ENCODE measurements at regions not wholly inside any gene's neighbourhood (a gene's known extent, or its start where the extent isn't known, plus 50 kb on each side); places are given as distances from the start of the nearest gene placed in this dataset.
"Not testable (repeated sequence)": the region's sequence is repeated elsewhere in the genome, so short reads cannot be mapped to it uniquely, and the experiment has no call there.

DNA sequence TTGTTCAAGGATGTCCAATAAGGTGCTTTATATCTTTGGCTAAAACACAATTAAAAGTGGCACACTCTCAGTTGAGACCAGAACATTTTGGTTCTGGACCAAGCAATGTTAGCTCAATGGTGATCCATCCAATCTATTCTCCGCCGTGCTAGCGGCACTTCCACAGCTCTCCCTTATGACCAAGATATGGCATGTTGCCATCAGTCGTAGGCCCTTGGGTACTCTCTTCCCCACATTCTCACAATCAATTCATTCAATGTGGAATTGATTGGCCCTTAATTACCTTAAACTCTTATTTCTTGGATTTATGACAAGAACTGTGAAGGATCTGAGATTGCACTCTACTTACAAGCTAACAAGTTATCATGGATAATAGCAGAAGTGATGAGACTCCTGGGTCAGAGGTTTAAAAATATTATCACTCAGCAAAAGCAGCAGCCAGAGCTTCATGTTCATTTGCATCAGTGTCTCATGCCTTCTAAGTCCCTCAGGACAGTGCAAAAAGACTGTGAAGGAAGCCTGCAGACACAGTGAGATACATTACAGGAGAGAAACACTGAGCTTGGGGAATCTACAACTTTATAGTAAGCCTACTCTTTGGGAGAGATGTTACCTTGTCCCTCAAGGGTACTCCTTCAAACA lies 80.0 kb upstream of the ARG1 start:
- no peaks in the 10 kb centered on the region for H3K4me1 ChIP-seq (ENCODE audit: insufficient read depth, low read length, severe bottlenecking)
- no peaks in the 10 kb centered on the region for H3F3A ChIP-seq (ENCODE audit: insufficient read depth, low read length)
- no peak overlapping the region for H3K9ac ChIP-seq (ENCODE audit: low read length)
- H3K9me2 ChIP-seq (ENCODE audit: low read depth, low read length): no peaks in the 10 kb centered on the region
- no peak for TF ChIP-seq EZH2 (IDR thresholded peaks at IDR 0.05; ENCODE audit: borderline replicate concordance, low read length)
- TF ChIP-seq, protein P1, sequence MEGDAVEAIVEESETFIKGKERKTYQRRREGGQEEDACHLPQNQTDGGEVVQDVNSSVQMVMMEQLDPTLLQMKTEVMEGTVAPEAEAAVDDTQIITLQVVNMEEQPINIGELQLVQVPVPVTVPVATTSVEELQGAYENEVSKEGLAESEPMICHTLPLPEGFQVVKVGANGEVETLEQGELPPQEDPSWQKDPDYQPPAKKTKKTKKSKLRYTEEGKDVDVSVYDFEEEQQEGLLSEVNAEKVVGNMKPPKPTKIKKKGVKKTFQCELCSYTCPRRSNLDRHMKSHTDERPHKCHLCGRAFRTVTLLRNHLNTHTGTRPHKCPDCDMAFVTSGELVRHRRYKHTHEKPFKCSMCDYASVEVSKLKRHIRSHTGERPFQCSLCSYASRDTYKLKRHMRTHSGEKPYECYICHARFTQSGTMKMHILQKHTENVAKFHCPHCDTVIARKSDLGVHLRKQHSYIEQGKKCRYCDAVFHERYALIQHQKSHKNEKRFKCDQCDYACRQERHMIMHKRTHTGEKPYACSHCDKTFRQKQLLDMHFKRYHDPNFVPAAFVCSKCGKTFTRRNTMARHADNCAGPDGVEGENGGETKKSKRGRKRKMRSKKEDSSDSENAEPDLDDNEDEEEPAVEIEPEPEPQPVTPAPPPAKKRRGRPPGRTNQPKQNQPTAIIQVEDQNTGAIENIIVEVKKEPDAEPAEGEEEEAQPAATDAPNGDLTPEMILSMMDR (IDR thresholded peaks at IDR 0.05; ENCODE audit: low read length): no peak
- H3K27ac ChIP-seq (ENCODE audit: low read depth, low read length, poor library complexity, severe bottlenecking): no peak overlapping the region
- H3K9me3 ChIP-seq (ENCODE audit: low read length): no peaks in the 10 kb centered on the region
- no peaks in the 10 kb centered on the region for H3K79me2 ChIP-seq (ENCODE audit: insufficient read depth, low read length)
- no peak overlapping the region for H3K4me2 ChIP-seq (ENCODE audit: low read length)
- no peak overlapping the region for H3K4me3 ChIP-seq (ENCODE audit: low read depth, low read length, poor library complexity, severe bottlenecking)
- no peaks in the 10 kb centered on the region for H4K20me1 ChIP-seq (ENCODE audit: insufficient read depth, low read length)
- no peaks in the 10 kb centered on the region for H3K36me3 ChIP-seq (ENCODE audit: insufficient read depth, low read length)
- no peaks in the 10 kb centered on the region for H3K27me3 ChIP-seq (ENCODE audit: insufficient read depth, low read length)
- H2AFZ ChIP-seq (ENCODE audit: low read length): no peak overlapping the region

DNA sequence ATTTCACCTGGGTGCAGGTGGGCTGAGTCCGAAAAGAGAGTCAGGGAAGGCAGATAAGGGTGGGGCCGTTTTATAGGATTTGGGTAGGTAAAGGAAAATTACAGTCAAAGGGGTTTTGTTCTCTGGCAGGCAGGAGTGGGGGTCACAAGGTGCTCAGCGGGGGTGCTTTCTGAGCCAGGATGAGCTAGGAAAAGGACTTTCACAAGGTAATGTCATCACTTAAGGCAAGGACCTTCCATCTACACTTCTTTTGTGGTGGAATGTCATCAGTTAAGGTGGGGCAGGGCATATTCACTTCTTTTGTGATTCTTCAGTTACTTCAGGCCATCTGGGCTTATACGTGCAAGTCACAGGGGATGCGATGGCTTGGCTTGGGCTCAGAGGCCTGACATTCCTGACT lies 68.6 kb upstream of the ARG1 start:
- H3K9me2 ChIP-seq (ENCODE audit: low read depth, low read length); H3F3A ChIP-seq (ENCODE audit: insufficient read depth, low read length); H3K79me2 ChIP-seq (ENCODE audit: insufficient read depth, low read length); H3K4me2 ChIP-seq (ENCODE audit: low read length); H3K9ac ChIP-seq (ENCODE audit: low read length); H3K4me3 ChIP-seq (ENCODE audit: low read depth, low read length, poor library complexity, severe bottlenecking); H3K27ac ChIP-seq (ENCODE audit: low read depth, low read length, poor library complexity, severe bottlenecking); H4K20me1 ChIP-seq (ENCODE audit: insufficient read depth, low read length); H3K36me3 ChIP-seq (ENCODE audit: insufficient read depth, low read length); H2AFZ ChIP-seq (ENCODE audit: low read length); H3K9me3 ChIP-seq (ENCODE audit: low read length); H3K4me1 ChIP-seq (ENCODE audit: insufficient read depth, low read length, severe bottlenecking); H3K27me3 ChIP-seq (ENCODE audit: insufficient read depth, low read length): not testable (repeated sequence)

DNA sequence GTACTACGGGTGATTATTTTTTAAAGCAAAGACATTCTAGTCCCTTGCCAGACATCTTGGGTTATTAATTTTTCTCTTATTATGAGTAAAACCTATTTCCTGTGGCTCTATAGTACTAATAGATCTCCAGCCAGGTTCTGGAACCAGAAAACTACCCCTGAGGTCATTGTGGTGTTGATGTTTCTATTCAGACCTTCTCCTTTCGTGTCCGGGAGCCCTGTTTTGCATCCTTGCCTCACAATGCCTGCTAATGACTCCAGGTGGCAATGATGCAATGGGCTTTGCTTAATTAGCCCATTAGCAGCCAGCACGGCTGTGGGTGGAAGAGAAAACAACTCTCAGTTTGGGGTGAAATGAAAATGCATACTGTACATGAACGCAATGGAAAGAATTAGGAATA lies 62.9 kb upstream of the ARG1 start:
- H3K9me2 ChIP-seq (ENCODE audit: low read depth, low read length): no peaks in the 10 kb centered on the region
- H2AFZ ChIP-seq (ENCODE audit: low read length): no peak overlapping the region
- H3K4me1 ChIP-seq (ENCODE audit: insufficient read depth, low read length, severe bottlenecking): no peaks in the 10 kb centered on the region
- no peak overlapping the region for H3K27ac ChIP-seq (ENCODE audit: low read depth, low read length, poor library complexity, severe bottlenecking)
- no peaks in the 10 kb centered on the region for H4K20me1 ChIP-seq (ENCODE audit: insufficient read depth, low read length)
- H3K36me3 ChIP-seq (ENCODE audit: insufficient read depth, low read length): no peaks in the 10 kb centered on the region
- H3K79me2 ChIP-seq (ENCODE audit: insufficient read depth, low read length): no peaks in the 10 kb centered on the region
- no peaks in the 10 kb centered on the region for H3K27me3 ChIP-seq (ENCODE audit: insufficient read depth, low read length)
- no peak overlapping the region for H3K4me2 ChIP-seq (ENCODE audit: low read length)
- TF ChIP-seq, protein P1 (IDR thresholded peaks at IDR 0.05; ENCODE audit: low read length): no peak
- TF ChIP-seq EZH2 (IDR thresholded peaks at IDR 0.05; ENCODE audit: borderline replicate concordance, low read length): no peak
- H3K9ac ChIP-seq (ENCODE audit: low read length): no peak overlapping the region
- H3F3A ChIP-seq (ENCODE audit: insufficient read depth, low read length): no peaks in the 10 kb centered on the region
- no peak overlapping the region for H3K4me3 ChIP-seq (ENCODE audit: low read depth, low read length, poor library complexity, severe bottlenecking)
- H3K9me3 ChIP-seq (ENCODE audit: low read length): no peaks in the 10 kb centered on the region

DNA sequence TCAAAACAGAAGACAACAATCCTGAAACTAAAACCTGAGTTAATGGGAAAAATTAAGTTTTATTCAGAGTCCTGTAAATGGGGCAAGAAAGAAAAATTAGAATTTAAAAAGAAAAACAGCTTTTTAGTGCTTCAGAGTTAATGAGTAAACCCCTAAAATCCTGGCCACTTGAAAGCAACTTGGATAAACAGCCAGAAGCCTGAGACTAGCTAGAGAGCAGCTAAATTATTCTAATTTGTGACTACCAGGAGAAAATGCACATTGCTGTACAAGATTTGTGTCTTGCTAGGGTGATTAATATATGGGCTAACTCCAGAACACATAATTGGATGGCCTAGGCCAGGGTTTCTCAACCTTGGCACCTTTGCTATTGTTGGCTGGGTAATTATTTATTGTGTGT lies 62.4 kb upstream of the ARG1 start:
- H3K79me2 ChIP-seq (ENCODE audit: insufficient read depth, low read length): no peaks in the 10 kb centered on the region
- TF ChIP-seq EZH2 (IDR thresholded peaks at IDR 0.05; ENCODE audit: borderline replicate concordance, low read length): no peak
- TF ChIP-seq, protein P1 (IDR thresholded peaks at IDR 0.05; ENCODE audit: low read length): no peak
- no peaks in the 10 kb centered on the region for H3K4me1 ChIP-seq (ENCODE audit: insufficient read depth, low read length, severe bottlenecking)
- no peak overlapping the region for H3K9ac ChIP-seq (ENCODE audit: low read length)
- H3F3A ChIP-seq (ENCODE audit: insufficient read depth, low read length): no peaks in the 10 kb centered on the region
- H3K36me3 ChIP-seq (ENCODE audit: insufficient read depth, low read length): no peaks in the 10 kb centered on the region
- H2AFZ ChIP-seq (ENCODE audit: low read length): no peak overlapping the region
- no peaks in the 10 kb centered on the region for H3K27me3 ChIP-seq (ENCODE audit: insufficient read depth, low read length)
- H3K9me2 ChIP-seq (ENCODE audit: low read depth, low read length): no peaks in the 10 kb centered on the region
- no peak overlapping the region for H3K4me2 ChIP-seq (ENCODE audit: low read length)
- no peak overlapping the region for H3K4me3 ChIP-seq (ENCODE audit: low read depth, low read length, poor library complexity, severe bottlenecking)
- no peak overlapping the region for H3K27ac ChIP-seq (ENCODE audit: low read depth, low read length, poor library complexity, severe bottlenecking)
- H3K9me3 ChIP-seq (ENCODE audit: low read length): no peaks in the 10 kb centered on the region
- no peaks in the 10 kb centered on the region for H4K20me1 ChIP-seq (ENCODE audit: insufficient read depth, low read length)

All from OCI-LY1 (cell line).